Astrocyte of the spinal cord (primary cell): ENCODE measurements at regions not wholly inside any gene's neighbourhood (a gene's known extent, or its start where the extent isn't known, plus 50 kb on each side); places are given as distances from the start of the nearest gene placed in this dataset.
"Not testable (repeated sequence)": the region's sequence is repeated elsewhere in the genome, so short reads cannot be mapped to it uniquely, and the experiment has no call there.

Source experiments
- DNase-seq: peaks from one replicate; pipeline ENCODE4 v3.0.0; 2011; ENCODE audit warnings: low read depth, low spot score
- H3K4me3 ChIP-seq: 2 replicates; pipeline ENCODE4 v1.5.1; 2011; ENCODE audit warnings: low read depth, mild to moderate bottlenecking, low read length, moderate library complexity
- in situ Hi-C: cut with HindIII; loops from 2 replicates; pipeline ENCODE4 v1.10.0; 2017; ENCODE audit warnings: low sequenced_read_pairs
- TF ChIP-seq, protein P1 (sequence below): IDR thresholded peaks from 2 replicates; pipeline ENCODE4 v1.5.1; 2012; ENCODE audit warnings: low read depth, mild to moderate bottlenecking, low read length, inconsistent platforms

DNA sequence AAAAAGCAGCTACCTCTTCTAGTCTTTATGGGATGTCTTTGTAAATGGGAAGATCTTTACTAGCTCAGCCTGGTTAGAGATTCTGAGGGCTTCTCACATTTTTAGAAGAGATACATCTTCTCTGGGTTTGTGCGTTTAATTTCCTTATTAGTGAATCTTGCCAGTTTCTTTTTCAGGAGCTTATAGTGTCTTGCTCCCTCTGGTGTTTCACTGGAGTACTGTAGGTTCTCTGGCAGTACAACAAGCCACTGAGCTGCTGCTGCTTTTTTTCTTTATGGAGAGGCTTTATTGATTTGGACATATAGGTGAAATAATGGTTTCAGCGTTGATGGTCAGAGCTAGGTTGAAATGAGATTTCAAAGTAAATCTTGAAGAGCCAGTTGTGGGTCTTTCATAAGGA lies 82.9 kb downstream of the LAS1L start:
- TF ChIP-seq, protein P1, sequence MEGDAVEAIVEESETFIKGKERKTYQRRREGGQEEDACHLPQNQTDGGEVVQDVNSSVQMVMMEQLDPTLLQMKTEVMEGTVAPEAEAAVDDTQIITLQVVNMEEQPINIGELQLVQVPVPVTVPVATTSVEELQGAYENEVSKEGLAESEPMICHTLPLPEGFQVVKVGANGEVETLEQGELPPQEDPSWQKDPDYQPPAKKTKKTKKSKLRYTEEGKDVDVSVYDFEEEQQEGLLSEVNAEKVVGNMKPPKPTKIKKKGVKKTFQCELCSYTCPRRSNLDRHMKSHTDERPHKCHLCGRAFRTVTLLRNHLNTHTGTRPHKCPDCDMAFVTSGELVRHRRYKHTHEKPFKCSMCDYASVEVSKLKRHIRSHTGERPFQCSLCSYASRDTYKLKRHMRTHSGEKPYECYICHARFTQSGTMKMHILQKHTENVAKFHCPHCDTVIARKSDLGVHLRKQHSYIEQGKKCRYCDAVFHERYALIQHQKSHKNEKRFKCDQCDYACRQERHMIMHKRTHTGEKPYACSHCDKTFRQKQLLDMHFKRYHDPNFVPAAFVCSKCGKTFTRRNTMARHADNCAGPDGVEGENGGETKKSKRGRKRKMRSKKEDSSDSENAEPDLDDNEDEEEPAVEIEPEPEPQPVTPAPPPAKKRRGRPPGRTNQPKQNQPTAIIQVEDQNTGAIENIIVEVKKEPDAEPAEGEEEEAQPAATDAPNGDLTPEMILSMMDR: peak; percentile 39
- in situ Hi-C loops: no loop called here
- H3K4me3 ChIP-seq: no peak overlapping the region
- peak; percentile 10 for DNase-seq

DNA sequence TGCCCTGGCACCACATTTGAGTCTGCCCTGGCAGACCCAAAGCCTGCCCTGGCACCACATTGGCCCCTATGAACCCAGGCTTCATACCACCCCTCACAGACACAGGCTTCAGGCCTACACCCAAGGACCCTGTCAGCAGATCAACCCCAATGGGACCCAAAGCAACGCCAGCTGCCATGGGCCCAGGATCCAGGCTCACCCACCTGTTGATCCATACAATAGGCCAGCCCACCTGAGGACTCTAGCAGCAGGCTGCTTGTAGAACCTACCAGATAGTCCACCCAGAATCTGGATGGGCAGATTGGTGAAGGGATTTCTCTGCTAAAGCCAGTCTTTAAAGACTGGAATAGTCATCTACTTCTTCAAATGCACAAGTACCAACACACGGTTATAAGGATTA lies 114.4 kb downstream of the LAS1L start:
- in situ Hi-C loops: no loop called here
- no peak for DNase-seq
- TF ChIP-seq, protein P1: no peak
- no peak overlapping the region for H3K4me3 ChIP-seq

- DNase-seq, in situ Hi-C loops, H3K4me3 ChIP-seq: not testable (repeated sequence)
These were observed 126.9 kb downstream of the LAS1L start for GRCh38 chrX:65407662-65408061.

- H3K4me3 ChIP-seq: no peak overlapping the region
- no peak for DNase-seq
- TF ChIP-seq, protein P1: no peak
- in situ Hi-C loops: no loop called here
These were observed 127.4 kb downstream of the LAS1L start for GRCh38 chrX:65407157-65407626.

GRCh38 chrX:65406532-65406931 lies 128.1 kb downstream of the LAS1L start:
- in situ Hi-C loops: no loop called here
- DNase-seq: no peak
- TF ChIP-seq, protein P1: no peak
- no peak overlapping the region for H3K4me3 ChIP-seq

DNA sequence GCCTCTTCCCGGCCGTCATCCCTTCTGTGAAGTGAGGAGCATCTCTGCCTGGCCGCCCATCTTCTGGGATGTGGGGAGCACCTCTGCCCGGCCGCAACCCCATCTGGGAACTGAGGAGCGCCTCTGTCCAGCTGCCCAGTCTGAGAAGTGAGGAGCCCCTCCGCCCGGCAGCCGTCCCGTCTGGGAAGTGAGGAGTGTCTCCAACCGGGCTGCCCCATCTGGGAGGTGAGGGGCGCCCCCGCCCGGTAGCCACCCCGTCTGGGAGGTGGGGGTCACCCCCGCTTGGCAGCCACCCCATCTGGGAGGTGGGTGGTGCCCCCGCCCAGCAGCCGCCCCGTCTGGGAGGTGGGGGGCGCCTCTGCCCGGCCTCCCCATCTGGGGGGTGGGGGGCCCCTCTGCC lies 142.3 kb downstream of the LAS1L start:
- in situ Hi-C loops: no loop called here

GRCh38 chrX:65389120-65389519 lies 145.5 kb downstream of the LAS1L start:
- DNase-seq, H3K4me3 ChIP-seq, in situ Hi-C loops: not testable (repeated sequence)

More for the DNA sequence above, 142.3 kb downstream of the LAS1L start:
- DNase-seq: no peak
- H3K4me3 ChIP-seq: no peak overlapping the region
- TF ChIP-seq, protein P1: no peak
